ENCODE measurements at regions not wholly inside any gene's neighbourhood (a gene's known extent, or its start where the extent isn't known, plus 50 kb on each side); places are given as distances from the start of the nearest gene placed in this dataset.

DNA sequence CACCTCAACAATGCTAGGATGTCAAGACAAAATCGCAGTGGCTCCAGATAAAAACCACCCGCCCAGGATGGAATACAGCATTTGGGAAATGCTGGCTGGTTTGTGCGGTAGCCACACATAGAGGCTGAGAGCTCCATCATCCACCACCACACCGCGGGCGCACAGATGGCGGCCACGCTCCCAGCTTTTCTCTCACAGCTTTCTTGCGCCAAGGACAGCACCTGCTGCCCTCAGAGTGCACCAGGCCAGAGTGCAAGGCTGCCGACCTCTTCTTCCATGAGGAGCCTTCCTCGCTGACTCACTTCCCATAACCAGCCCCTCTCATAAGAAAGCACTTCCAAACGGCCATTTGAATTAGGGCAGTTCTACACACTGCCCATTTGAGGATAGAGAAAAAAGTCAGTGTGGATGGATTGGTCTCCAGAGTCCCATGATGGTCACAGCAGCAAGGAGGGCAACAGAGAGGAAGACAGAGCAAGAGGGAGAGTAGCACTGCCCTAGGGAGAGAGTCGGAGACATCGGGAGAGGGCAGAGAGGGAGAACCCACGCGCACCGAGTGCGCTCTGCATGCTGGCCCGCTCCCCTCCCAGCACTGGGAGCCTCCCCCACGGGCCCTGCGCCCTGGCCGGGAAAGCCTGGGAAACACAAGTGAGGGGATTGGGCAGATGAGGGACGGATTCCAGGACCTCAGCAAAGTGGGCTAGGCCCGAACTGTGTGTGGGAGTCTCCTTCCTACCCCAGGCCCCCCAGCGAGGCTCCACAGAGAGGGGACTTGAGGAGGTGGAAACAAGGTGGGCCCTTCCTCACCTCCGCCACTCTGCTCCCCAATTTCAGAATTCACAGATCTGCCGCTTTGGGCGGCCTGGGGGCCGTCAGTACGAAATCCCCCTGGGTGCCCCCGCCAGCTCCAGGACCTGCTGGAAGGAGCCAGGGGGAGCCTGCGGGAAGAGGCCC, 156.9 kb downstream of the USP12 start:
- no peak for DNase-seq (ENCODE audit: low read depth)

DNA sequence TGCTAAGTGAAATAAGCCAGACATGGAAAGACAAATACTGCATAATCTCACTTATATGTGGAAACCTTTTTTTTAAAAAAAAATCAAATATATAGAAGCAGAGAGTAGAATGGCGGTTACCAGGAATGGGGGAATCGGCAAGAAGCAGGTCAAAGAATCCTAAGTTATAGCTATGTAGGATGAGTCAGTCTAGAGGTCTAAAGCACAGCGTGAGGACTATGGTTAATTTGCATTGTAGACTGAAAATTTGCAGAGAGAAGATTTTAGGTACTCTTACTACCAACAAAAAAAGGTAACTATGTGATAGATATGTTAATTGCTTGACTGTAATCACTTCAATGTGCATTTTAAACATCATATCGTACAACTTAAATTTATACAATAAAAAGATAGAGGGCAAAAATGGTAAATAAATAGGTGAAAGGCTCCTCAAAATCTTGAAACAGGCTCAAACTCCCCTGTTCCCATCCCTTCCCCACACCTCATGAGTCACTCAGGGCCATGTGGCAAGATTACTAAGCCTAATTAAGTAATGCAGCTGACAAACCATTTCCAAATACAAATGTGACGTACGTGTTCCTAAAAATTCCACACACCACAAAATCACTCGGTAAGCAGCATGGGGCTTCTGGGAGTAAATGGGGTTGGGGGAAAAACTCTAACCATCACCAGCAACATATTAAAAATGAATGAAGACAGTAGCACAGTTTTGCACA, 159.0 kb downstream of the USP12 start:
- DNase-seq (ENCODE audit: low read depth) = peak; percentile 89

DNA sequence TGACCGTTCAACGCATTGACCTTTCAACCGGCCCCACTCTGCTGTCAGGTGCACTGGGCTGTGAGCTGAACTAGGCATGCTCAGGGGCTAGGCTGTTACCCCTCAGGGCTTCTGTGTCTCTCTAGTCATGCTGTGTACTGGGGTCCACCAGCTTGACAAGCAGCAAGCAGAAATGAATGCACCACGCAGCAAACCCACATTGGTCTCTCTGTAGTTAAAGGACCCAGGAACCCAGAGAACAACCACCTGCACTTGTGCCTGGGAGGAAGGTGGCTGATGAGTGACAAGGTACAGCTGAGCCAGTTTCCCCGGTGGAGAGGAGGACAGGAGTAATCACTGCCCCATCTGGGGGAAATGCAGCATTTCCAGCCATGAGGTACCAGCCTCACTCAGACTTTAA, 159.9 kb downstream of the USP12 start:
- DNase-seq (ENCODE audit: low read depth) = no peak

DNA sequence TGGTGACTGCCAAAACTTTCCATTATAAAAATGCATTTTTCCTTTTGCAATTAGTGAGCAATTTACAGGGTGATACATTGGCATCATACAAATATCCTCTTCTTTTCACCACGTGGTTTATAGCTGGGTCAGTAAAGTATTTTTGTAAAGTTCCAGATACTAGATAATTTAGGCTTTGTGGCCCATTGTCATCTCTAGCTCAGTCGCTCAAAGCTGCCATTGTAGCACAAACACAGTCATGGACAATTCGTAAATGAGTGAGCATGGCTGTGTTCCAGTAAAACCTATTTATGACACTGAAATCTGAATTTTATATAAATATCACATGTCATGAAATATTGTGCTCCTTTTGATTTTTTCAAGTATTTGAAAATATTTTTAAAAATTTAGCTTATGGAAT, 162.9 kb downstream of the USP12 start:
- DNase-seq (ENCODE audit: low read depth) = no peak

DNA sequence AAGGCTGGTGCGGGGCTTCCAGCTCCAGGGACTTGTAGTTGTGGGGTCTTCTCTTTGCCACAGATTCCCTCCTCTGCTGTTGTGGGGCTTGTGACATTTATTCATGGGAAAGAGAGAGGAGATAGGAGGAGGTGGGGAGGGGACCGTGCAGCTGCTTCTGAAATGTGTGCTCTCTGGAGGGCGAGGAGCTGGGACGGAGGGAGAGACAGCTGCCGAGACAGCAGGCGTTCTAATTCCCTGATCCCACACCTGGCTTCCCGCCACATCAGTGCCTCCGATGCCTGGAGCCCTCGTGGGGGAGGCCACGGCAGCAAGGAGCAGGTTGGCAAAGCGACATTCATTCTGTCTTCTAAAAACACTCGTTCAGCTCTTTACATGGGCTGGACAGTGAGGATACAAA, 164.4 kb downstream of the USP12 start:
- no peak for DNase-seq (ENCODE audit: low read depth)

DNA sequence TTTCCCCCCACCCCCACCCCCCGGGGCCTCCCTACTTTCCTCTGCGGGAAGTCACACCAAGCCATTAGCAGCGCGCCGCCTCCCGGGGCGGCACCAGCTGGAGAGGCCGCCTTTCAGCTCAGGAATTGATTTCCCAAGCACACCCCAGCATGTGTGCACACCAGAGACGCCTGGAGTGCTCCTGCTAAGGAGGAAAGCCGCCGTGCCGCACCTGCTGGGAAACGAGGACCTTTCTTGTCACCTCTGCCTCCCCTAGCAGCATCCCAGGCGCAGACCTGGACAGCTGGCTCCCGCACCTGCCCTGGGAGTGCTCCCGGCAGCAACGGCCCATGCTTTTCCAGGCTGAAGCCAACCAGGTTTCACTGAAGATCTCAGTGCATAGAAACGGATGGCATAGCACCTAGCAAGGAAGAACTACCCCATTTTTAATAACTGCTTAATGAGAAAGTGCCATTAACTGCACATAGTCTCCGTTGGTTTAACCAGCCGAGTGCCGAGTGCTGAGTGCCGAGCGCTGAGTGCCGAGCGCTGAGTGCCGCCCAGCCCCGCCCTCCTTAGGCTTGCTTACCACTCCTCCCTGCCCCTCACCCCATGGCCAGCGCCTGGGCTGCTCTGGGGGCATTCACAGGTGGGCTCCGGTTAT, 165.0 kb downstream of the USP12 start:
- peak; percentile 33 for DNase-seq (ENCODE audit: low read depth)

DNA sequence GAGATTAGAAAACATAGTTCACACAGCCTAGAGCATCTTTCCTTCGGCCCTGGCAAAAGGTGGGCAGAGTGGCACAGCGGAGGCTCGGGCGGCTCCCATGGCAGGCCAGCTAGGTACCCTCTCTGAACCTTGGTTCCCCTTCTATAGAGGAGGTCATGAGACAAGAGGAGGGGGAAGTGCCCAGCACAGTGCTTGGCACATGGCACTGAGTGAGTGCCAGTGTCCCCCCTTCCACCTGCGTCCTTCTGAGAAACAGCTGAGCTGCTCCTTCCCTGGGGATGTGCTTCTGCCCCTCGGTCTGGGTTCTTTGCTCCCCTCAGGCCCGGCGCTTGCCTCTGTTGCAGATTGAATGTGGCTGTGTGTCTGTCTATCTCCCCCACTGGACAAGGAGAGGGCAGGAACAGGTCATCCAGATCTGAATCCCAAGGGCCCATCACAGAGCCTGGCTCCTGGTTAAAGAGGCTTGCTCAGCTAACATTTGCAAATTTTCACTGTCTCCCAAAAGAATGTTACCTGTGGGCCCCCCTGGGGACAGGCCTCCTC, 165.6 kb downstream of the USP12 start:
- DNase-seq (ENCODE audit: low read depth) = no peak

DNA sequence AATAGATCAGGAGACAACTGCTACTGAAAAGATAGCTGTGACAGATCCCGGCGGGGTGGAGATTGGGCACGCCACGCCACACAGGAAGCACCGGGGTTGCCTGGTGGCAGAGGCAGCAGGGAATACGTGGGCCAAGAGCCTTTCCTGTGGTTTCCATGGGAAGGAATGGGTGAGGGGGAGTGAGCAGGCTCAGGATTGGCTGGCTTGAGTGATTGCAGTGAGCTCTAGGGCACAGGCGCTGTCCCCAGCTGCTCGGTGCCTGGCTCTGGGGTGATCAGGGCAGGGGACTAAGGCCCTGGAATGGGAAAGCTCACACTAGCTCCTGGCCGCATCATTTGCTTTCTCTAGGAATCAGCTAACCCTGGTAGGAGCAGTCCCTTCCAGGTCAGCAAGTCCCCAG, 166.1 kb downstream of the USP12 start:
- no peak for DNase-seq (ENCODE audit: low read depth)

DNA sequence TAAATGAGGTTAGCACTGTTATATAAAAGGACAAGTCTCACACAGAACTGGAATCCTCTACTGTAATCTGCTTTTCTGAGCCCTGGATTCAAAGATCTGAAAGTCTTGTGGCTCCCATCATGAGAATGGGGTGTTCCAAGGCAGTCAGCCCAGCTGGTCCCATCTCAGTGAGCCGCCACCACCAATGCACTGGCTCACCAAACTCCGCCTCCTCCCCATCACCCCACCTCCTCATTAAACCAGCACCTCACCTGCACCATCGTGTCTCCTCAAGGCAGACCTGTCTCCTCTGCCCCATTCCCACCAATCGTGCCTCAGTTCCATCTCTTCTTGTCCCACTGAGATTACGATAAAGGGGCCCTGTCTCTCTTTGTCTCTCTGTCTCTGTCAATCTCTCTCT, 166.7 kb downstream of the USP12 start:
- no peak for DNase-seq (ENCODE audit: low read depth)

DNA sequence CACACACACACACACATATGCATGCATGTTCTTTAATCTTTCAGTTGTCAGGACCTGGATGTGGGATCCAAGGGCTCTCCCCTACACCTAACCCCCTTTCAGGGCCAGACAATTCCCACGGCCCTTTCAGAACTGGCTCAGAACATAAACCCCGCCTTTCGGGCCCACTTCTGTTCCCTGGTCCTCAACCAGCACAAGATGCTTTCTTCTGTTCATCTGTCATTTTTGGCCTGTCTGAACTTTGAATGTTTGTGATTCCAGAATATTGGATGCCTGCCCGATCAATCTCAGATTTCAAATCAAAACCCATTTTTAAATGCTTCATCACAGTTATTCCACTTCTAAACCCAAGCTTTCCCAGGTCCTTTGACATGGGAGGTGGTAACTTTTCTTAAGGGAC, 167.3 kb downstream of the USP12 start:
- DNase-seq (ENCODE audit: low read depth) = no peak

DNA sequence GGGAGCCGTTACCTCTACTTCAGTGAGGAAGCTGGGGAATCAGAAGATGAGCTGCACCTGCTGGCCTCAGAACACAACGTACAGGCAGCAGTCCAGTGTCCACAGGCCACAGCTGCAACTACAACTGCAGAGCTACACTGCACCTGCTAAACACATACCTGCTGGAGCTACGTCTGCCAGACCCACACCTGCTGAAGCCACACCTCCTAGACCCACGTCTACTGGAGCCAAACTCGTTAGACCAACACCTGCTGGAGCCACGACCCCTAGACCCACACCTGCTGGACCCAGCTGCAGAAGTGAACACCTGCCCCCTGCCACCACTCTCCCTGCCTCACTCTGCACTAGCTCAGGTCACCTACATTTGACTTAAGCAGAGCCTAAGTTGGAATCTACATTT, 169.9 kb downstream of the USP12 start:
- DNase-seq (ENCODE audit: low read depth) = no peak

DNA sequence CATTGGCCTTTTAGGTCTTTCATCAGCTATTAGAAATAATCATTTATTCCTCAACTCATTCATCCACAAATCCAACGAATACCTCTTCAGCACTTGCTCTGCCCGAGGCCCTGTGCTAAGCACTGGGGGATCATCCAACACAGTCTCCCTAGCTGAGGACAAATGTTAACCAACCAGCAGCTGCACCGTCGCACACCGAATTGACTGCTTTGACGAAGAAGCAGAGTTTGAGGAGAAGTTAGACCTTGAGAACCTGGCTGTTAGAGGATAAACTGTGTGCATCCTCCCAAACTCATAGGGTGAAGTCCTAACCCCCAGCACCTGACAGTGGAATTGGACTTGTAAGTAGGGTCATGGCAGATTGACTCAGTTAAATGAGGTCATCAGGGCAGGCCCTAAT, 170.9 kb downstream of the USP12 start:
- no peak for DNase-seq (ENCODE audit: low read depth)

DNA sequence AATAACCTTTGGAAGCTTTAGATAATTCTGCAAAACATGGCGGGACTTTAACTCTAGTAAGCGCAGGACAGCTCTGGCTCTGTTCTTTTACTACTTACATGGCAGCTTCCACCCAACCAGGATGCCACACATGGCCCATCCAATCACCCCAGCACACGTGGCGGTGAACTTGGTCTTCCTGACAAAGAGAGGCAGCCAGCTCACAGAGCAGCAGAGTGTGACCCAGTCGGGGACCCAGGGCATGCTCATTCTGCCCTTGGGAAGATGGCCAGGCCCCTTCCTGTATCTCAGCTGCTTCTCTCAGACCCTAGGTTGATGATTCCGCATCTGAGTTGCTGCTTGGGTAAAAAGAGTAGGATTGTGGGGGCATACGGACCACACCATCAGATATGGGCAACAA, 172.1 kb downstream of the USP12 start:
- no peak for DNase-seq (ENCODE audit: low read depth)

DNA sequence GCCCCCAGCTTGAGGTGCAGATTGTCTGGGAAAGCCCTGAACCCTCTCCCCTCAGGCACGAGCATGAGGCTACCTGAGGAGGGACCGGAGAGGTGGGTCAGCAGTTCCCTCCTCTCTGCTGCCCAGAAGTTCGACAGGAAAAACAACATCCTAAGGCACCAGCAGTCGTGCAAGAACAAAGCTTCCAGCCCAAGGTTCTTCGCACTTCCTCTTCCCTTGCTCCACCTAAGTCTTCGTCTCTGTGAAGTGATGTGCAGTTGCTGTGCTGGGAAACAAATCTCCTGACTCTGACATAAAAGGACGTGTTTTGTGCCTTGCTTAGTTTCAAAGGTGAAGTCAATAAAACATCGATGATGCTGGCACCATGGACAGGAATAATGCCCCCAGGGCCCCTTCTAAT, 173.3 kb downstream of the USP12 start:
- DNase-seq (ENCODE audit: low read depth) = no peak

DNA sequence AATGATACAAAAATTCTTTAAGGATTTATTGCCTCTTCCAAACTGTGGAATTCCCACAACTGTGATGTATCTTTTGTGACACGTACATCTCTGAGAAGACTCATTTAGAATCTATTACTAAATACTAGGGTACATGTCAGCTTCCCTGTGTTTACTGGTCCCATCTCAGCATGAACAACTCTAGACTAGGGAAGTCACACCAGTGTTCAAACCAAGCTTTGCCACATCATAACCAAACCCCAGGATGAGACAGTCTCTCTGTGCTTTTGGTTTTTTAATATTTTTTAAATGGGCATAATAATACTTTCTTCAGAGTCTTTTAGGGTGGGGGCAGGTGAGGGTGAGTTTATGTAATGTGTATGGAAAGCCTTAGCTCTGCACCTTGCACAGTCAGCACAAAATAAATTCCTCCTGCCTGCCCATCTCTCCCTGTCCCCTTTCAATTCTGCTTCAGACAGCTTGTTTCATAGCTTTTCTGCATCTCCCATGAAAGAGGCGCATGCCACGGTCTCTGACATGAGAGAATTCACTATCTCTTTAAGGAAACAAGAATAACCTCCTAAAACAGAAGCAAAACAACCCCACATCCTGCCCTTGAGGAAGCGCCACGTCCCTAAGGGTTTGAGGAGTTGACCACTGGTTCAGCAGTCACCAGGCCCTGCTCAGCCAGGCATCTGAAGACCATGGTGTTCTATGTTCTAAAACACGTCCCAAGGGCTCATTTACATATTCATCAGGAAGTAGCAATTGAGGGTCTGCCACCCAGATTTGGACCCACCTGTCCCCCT, 174.5 kb downstream of the USP12 start:
- no peak for DNase-seq (ENCODE audit: low read depth)

DNA sequence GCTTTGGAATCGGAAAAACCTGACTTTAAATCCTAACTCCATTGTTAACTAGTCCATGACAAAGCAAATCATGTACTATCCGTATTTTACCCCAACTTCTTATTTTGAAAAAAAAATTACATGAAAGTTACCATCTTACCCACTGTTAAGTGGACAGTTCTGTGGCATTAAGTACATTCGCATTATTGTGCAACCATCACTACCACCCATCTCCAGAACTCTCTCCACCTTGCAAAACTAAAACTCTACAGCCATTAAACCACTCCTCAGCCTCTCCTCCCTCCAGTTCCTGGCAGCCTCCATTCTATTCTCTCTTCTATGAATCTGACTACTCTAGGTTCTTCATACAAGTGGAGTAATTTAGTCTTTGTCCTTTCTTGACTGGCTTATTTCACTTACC, 176.5 kb downstream of the USP12 start:
- DNase-seq (ENCODE audit: low read depth) = no peak

DNA sequence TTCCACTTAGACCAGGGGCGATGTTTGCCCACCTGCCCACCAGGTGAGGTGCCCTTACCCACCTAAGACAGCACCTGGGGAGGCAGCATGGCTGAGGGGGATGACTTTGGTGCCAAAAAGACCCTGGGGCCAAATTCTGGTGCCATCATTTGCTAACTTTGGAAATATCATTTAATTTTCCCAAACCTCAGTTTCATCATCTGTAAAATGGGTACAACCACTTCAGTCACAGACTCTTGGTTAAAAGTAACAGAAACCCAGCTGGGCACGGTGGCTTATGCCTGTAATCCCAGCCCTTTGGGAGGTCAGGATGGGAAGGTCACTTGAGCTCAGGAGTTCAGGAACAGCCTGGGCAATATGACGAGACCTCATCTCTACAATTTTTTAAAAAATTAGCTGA, 177.8 kb downstream of the USP12 start:
- no peak for DNase-seq (ENCODE audit: low read depth)

DNA sequence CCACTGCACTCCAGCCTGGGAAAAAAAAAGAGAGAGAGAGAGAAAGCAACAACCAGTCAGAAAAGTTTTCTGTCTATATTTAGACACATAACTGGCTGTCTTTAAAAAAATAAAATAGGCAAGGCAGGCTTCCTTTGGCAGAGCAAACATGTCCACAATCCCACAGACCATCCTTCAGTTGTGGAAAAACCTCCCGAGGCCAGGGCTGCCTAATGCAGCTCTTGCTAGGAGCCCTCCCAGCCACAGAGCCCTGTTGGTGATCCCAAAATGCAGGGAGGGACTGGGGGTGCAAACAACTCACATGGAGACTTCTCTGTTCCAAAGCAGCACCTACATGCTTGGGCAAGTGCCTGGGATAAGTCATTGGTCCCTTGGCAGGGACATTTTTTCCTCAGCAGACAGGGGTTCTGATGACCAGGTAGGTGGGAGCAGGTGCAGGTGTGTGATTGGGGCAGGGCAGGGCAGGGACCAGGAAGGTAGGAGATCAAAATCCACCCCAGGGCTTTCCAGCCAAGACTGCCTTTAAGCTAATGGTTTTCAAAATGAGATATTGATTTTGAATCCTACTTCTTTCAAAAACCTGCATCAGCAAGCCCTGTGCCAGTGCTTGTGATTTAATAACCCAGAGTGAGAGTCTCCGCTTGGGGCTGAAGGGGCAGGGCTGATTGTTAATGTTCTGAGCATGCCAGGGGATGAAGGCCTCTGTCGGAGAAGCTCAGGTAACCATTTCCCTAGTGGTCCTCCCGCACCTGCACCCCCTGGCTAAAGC, 178.5 kb downstream of the USP12 start:
- DNase-seq (ENCODE audit: low read depth) = no peak

DNA sequence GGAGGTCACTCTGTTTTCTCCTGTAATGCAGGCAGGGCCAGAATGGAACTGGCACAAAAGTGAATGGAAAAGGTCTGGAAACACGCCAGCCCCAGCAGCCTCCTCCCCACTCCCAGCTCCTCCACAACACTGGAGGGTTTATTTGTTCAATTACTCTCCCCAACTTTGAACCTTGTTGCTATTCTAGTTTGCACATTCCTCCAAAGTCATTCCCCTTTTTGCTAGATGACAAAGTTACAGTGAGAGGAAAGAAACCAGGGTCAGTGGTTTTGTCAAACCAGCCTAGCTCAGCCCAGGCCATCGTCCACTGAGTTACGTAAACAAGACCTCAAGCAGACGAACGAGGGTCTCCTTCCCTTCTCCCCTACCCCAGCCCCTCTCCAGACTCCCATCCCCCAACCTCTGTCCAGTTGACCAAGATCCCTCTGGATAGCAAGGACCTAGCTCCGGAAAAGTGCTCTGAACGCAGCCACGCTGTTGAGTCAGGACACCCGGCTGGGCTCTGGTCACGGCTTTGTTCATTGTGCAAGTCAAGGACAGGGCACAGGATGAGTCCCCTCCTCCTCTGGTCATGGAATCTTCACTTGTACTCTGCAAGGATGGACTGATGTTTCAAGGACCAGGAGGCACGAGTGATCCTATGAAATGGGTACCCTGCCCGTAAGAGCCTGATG, 180.0 kb downstream of the USP12 start:
- no peak for DNase-seq (ENCODE audit: low read depth)

DNA sequence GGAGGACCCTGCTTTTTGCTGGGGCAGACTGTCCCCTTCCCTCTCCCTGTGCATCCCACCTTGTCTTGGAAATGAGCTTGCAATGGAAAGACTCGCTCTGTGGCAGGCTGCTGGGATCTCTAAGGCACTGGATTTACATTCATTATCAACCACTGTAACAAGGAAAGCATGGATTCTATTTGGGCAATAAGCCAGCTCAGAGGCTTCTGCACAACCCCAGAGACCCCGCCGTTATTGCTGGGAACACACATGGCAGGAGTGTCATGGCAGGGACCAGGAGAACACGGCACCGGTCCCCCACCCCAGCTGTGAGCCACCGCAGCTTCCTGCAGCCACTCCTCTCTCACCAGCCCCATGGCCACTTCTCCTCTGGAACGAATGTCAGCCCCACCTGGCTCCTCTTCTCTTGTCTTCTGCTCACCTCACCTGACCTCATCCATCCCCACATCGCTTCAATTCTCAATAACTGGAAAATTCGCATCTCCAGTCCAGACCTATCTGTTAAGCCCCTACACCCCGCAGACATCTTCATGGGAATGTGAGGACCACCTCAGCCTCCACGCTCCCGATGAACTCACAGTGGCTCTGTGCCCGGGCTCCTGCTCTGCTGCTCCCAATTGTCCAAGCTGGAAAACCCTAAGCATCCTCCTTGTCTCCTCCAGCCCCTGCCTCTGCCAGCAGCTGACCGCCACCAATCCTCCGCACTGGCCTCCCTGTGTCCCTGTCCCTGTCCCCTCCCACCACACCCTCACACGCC, 181.5 kb downstream of the USP12 start:
- no peak for DNase-seq (ENCODE audit: low read depth)
